ENCODE measurements at regions not wholly inside any gene's neighbourhood (a gene's known extent, or its start where the extent isn't known, plus 50 kb on each side); places are given as distances from the start of the nearest gene placed in this dataset.

- H3K36me3 Mint-ChIP-seq (ENCODE audit: low read depth, unreplicated experiment), result no peaks in the 10 kb centered on the region
- H3K9me3 ChIP-seq (ENCODE audit: insufficient read depth, low read depth, low read length), result no peaks in the 10 kb centered on the region
- no peak for DNase-seq (ENCODE audit: low read depth)
- no peak overlapping the region for H3K27ac ChIP-seq (ENCODE audit: low read depth, low read length)
- TF ChIP-seq EZH2 (IDR thresholded peaks at IDR 0.05; ENCODE audit: insufficient read depth, low read length), result no peak
- TF ChIP-seq CTCF (IDR thresholded peaks at IDR 0.05; ENCODE audit: insufficient read depth, low read depth, low read length), result no peak
- H2AFZ ChIP-seq (ENCODE audit: low read depth, low read length), result no peak overlapping the region
- no peaks in the 10 kb centered on the region for H3K4me1 Mint-ChIP-seq (ENCODE audit: low read depth, unreplicated experiment)
- H3K27ac Mint-ChIP-seq (ENCODE audit: unreplicated experiment), result no peak overlapping the region
- no peak overlapping the region for H3K9ac ChIP-seq (ENCODE audit: low read length)
- no peak overlapping the region for H3K4me3 Mint-ChIP-seq (ENCODE audit: unreplicated experiment)
- no peaks in the 10 kb centered on the region for H3K27me3 ChIP-seq (ENCODE audit: insufficient read depth, low read length)
- no peak overlapping the region for H3K4me3 ChIP-seq (ENCODE audit: insufficient read depth, low read depth, low read length)
- H3K27me3 Mint-ChIP-seq (ENCODE audit: low read depth, unreplicated experiment), result no peaks in the 10 kb centered on the region
- H3K79me2 ChIP-seq (ENCODE audit: insufficient read depth, low read length), result no peaks in the 10 kb centered on the region
- H3K4me2 ChIP-seq (ENCODE audit: low read length), result no peak overlapping the region
- H3K36me3 ChIP-seq (ENCODE audit: insufficient read depth, low read length), result no peaks in the 10 kb centered on the region
- no peaks in the 10 kb centered on the region for H3K4me1 ChIP-seq (ENCODE audit: insufficient read depth, low read length)
- H4K20me1 ChIP-seq (ENCODE audit: insufficient read depth, low read length), result no peaks in the 10 kb centered on the region
- no peak for FAIRE-seq
- H3K9me3 Mint-ChIP-seq (ENCODE audit: unreplicated experiment), result peaks cover 4% of the 10 kb centered on the region
Observed at GRCh38 chr6:79804732-79805131, 142.6 kb downstream of the ELOVL4 start.

- H3K79me2 ChIP-seq (ENCODE audit: insufficient read depth, low read length), result no peaks in the 10 kb centered on the region
- Mint-ChIP-seq H3K36me3 (ENCODE audit: low read depth, unreplicated experiment) (no peaks in the 10 kb centered on the region), H3K9me3 (ENCODE audit: unreplicated experiment) (peaks cover 4% of the 10 kb centered on the region), H3K27me3 (ENCODE audit: low read depth, unreplicated experiment) (no peaks in the 10 kb centered on the region), H3K4me1 (ENCODE audit: low read depth, unreplicated experiment) (no peaks in the 10 kb centered on the region), H3K4me3 (ENCODE audit: unreplicated experiment) (no peak overlapping the region), H3K27ac (ENCODE audit: unreplicated experiment) (no peak overlapping the region)
- TF ChIP-seq CTCF (IDR thresholded peaks at IDR 0.05; ENCODE audit: insufficient read depth, low read depth, low read length) (no peak), EZH2 (IDR thresholded peaks at IDR 0.05; ENCODE audit: insufficient read depth, low read length) (no peak)
- H2AFZ ChIP-seq (ENCODE audit: low read depth, low read length), result no peak overlapping the region
- no peak overlapping the region for H3K4me3 ChIP-seq (ENCODE audit: insufficient read depth, low read depth, low read length)
- no peak overlapping the region for H3K9ac ChIP-seq (ENCODE audit: low read length)
- no peaks in the 10 kb centered on the region for H4K20me1 ChIP-seq (ENCODE audit: insufficient read depth, low read length)
- no peaks in the 10 kb centered on the region for H3K36me3 ChIP-seq (ENCODE audit: insufficient read depth, low read length)
- FAIRE-seq (no peak), DNase-seq (ENCODE audit: low read depth) (no peak)
- H3K4me1 ChIP-seq (ENCODE audit: insufficient read depth, low read length), result no peaks in the 10 kb centered on the region
- no peaks in the 10 kb centered on the region for H3K9me3 ChIP-seq (ENCODE audit: insufficient read depth, low read depth, low read length)
- no peak overlapping the region for H3K27ac ChIP-seq (ENCODE audit: low read depth, low read length)
- H3K27me3 ChIP-seq (ENCODE audit: insufficient read depth, low read length), result no peaks in the 10 kb centered on the region
- H3K4me2 ChIP-seq (ENCODE audit: low read length), result no peak overlapping the region
Observed at GRCh38 chr6:79803917-79804316, 143.4 kb downstream of the ELOVL4 start.

- no peaks in the 10 kb centered on the region for H3K9me3 ChIP-seq (ENCODE audit: insufficient read depth, low read depth, low read length)
- no peak overlapping the region for H3K27ac ChIP-seq (ENCODE audit: low read depth, low read length)
- Mint-ChIP-seq H3K4me1 (ENCODE audit: low read depth, unreplicated experiment) (no peaks in the 10 kb centered on the region), H3K36me3 (ENCODE audit: low read depth, unreplicated experiment) (no peaks in the 10 kb centered on the region), H3K27me3 (ENCODE audit: low read depth, unreplicated experiment) (no peaks in the 10 kb centered on the region), H3K9me3 (ENCODE audit: unreplicated experiment) (peaks cover 4% of the 10 kb centered on the region), H3K4me3 (ENCODE audit: unreplicated experiment) (no peak overlapping the region), H3K27ac (ENCODE audit: unreplicated experiment) (no peak overlapping the region)
- no peaks in the 10 kb centered on the region for H4K20me1 ChIP-seq (ENCODE audit: insufficient read depth, low read length)
- H3K4me1 ChIP-seq (ENCODE audit: insufficient read depth, low read length), result no peaks in the 10 kb centered on the region
- FAIRE-seq, result no peak
- H3K4me2 ChIP-seq (ENCODE audit: low read length), result no peak overlapping the region
- no peaks in the 10 kb centered on the region for H3K27me3 ChIP-seq (ENCODE audit: insufficient read depth, low read length)
- no peak for DNase-seq (ENCODE audit: low read depth)
- no peak overlapping the region for H3K9ac ChIP-seq (ENCODE audit: low read length)
- H3K79me2 ChIP-seq (ENCODE audit: insufficient read depth, low read length), result no peaks in the 10 kb centered on the region
- H3K4me3 ChIP-seq (ENCODE audit: insufficient read depth, low read depth, low read length), result no peak overlapping the region
- no peaks in the 10 kb centered on the region for H3K36me3 ChIP-seq (ENCODE audit: insufficient read depth, low read length)
- H2AFZ ChIP-seq (ENCODE audit: low read depth, low read length), result no peak overlapping the region
- TF ChIP-seq EZH2 (IDR thresholded peaks at IDR 0.05; ENCODE audit: insufficient read depth, low read length) (no peak), CTCF (IDR thresholded peaks at IDR 0.05; ENCODE audit: insufficient read depth, low read depth, low read length) (no peak)
Observed at GRCh38 chr6:79802657-79803300, 144.6 kb downstream of the ELOVL4 start.

All from astrocyte (in vitro differentiated cells and primary cell).